CD4-positive, alpha-beta T cell treated with Interleukin-15 for 1 hour (primary cell): ENCODE measurements at regions not wholly inside any gene's neighbourhood (a gene's known extent, or its start where the extent isn't known, plus 50 kb on each side); places are given as distances from the start of the nearest gene placed in this dataset.
"Not testable (repeated sequence)": the region's sequence is repeated elsewhere in the genome, so short reads cannot be mapped to it uniquely, and the experiment has no call there.

Source experiments
- DNase-seq: peaks from one replicate; pipeline ENCODE4 v3.0.0-alpha.2; 2020

DNA sequence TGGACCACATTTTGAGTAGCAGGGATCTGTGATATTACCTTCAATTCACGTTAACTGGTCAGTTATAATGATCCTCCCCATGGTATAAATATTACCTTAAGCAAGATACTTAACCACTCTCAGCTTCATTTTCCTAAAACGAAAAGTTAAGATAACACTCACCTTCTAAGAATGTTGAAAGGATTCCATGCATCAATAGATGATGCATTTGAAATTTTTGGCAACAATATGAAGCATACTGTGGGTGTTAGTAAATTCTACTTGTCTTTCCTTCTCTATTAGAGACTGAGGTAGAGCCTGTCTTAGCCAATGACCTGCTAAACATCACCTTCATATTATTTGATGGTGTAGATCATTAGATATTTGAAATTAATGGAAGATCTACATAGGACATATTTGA, 331.7 kb upstream of the TMC3 start:
- not testable (repeated sequence) for DNase-seq

DNA sequence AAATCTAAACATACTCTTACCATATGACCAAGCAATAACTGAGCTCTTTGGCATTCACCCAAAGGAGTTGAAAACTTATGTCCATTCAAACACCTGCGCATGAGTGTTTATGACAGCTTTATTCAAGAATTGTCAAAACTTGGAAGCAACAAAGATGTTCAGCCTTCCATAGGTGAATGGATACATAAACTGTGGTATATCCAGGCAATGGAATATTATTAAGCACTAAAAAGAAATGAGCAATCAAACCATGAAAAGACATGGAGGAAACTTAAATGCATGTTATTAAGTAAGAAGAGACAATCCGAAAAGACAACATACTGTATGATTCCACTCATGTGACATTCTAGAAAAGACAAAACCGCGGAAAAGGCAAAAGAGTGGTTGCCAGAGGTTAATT, 312.0 kb upstream of the TMC3 start:
- no peak for DNase-seq

DNA sequence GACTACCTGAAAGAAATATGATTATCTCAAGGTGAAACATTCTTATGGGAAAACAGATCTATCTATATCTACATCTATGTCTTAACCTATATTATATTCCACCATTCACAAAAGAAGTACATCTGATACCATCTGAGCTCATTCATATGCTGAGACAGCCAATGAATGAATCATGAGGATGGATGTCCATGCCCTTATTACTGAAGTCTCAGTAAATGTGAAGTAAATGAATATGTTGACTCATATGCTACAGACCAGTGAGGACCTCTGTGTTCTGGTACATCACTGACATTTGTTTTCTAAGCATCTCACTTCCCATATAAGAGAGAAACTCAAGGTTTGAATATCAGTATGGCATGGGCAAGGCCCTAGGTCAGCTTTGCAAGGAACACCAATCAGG, 311.2 kb upstream of the TMC3 start:
- no peak for DNase-seq

DNA sequence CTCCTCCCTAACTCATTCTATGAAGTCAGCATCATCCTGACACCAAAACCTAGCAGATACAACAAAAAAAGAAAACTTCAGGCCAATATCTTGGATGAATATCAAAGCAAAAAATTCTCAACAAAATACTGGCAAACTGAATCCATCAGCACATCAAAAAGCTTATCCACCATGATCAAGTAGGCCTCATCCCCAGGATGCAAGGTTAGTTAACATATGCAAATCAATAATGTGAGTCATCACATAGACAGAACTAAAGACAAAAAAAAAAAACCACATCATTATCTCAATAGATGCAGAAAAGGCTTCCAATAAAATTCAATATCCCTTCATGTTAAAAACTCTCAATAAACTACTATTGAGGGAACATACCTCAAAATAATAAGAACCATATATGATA, 306.8 kb upstream of the TMC3 start:
- DNase-seq: no peak

DNA sequence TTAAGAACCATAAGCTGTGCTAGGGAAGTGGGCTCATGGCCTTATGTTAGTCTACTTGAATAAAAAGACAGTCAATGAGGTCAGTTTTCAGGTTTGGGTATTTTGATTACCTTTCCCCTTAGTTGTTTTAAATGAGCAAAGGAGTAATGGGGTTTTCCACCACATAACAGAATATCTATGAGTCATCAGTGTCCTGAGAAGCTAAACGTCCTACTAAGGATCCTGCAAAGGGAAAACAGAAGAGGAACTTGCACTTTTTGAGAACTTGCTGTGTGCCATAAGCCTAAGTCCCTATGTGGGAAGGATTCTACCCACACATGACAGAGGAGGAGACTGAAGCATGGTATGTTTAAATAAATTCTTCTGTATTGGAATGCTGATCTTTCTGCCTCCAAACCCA, 292.8 kb upstream of the TMC3 start:
- no peak for DNase-seq

DNA sequence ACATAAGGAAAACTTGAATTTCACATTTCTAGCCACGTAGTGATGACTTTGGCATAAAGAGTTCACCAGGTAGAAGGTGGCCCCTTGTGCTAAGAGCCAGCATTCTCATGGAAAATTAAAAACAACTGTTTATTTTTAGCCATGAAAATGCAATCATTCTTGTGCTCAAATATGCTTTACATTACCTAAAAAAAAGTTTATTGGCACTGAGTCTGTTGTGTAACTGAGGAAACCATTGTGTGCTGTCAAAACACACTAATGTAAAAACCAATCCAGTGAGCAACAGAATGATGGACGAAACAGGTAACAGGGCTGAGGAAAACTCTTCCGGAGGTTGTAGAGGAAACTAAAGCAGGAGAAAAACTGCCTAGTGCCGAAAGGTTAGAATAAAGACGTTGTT, 287.0 kb upstream of the TMC3 start:
- DNase-seq: no peak

DNA sequence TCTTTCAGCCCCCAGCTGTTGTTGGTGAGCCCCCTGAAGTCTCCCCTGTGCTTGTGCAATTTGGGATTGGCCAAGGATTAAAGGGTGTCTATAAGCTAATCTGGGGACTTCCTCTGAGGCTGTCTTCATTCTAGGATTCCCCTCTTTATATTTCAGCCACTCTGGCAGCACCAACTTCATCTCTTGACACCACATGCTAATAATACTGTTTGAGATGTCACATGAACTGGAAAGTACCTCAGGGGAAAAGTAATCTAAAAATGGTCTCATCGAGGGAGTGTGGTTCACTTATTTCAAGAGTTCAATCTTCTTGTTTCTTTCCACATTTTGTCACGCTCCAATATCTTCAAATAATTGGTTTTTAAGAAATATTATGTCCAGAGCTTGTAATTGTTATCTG, 279.2 kb upstream of the TMC3 start:
- DNase-seq: no peak

DNA sequence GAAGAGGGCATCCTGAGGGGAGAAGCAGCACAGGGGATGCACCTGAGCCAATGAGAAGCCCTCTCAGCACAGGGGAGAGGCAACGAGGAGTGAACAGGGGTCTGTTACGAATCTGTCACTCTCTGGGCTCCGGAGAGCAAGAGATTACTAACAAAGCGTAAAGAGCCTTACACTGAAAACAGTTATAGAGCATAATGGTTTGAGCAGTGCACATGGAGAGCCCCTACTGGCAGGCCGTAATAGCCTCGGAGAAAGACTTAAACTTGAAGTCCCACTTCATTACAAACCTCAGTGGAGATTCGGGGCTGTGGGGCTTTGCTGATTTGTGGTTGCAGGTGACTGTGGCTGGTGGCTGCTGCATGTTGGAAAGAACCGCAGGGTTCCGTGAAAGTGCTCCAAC, 271.5 kb upstream of the TMC3 start:
- DNase-seq: no peak

DNA sequence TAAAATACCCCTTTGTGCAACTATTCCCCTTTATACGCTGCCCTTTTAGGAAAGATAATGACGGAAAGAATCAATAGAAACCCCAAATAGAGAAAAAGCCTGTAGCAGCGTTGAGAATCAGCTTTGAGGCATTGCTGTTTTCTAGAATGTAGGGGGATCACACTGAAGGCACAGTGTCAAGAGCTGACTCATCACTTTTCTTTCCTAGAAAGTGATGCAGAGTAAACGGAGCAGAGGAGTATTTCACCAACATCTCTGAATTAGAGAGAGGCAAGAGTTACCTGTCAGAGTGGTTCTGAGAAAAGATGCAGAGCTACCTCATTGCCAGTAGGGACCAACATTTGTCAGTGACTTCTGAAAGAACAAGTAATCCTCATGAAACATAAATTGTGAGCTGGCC, 269.8 kb upstream of the TMC3 start:
- DNase-seq: no peak

DNA sequence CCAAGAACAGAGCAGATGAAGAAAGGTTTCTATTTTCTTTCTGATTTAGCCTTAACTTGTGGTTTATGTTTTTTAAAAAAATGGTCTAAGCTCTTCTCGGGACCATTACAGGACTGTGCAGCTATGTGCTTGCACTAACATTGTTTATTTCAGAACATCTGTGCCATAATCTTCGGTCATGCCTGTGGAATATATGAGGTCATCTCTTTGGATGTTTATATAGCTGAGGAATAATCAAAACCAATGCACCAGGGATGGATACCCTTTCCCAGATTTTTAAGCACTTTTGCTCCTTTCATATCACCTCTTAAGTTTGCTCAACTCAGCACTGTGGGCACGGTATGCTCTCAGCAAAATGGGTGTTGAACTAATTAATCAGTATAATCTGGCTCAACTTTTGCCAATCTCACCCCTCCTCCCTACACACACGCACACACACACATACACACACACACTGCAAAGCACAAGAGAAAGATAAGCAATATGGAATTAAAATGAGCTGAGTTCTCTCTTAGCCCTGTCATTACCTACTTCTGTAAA, 268.5 kb upstream of the TMC3 start:
- no peak for DNase-seq

DNA sequence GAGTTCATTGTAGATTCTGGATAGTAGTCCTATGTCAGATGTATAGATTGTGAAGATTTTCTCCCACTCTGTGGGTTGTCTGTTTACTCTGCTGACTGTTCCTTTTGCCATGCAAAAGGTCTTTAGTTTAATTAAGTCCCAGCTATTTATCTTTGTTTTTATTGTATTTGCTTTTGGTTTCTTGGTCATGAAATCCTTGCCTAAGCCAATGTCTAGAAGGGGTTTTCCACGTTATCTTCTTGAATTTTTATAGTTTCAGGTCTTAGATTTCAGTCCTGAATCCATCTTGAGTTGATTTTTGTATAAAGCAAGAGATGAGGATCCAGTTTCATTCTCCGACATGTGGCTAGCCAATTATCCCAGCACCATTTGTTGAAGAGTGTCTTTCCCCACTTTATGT, 262.1 kb upstream of the TMC3 start:
- DNase-seq: not testable (repeated sequence)

DNA sequence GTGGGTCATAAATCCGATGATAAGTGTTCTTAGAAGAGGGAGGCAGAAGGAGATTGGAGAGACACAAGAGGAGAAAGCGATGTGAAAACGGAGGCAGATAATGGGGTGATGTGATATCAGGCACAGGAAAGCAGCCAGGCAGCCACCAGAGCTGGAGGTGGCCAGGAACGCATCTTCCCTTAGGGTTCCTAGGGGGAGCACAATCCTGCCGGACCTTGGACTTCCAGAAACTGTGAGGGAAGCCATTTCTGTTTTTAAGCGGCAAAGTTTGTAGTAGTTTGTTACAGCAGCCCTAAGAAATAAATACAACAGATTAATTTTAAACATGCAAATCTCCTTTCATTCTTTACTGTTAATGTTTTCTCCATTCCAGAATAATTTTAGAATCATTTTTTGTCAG, 259.9 kb upstream of the TMC3 start:
- no peak for DNase-seq

DNA sequence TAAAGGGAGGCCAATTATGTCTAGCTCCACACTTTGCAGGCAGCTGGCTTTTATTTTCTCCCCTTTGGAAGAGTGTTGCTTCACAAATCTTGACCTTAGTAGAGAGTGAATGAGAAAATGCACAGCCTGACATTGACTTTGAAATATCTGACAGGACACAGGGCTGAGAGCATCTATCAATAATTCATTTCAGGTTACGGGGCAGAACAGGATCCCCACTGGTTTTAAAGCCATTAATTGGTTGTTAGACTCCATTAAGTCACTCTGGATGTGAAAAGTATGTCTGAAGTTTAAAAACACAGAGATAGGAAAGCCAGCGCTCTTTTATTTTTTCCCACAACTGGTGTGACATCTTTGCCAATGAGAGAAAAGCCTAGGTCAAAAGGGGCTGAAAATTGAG, 251.9 kb upstream of the TMC3 start:
- no peak for DNase-seq

DNA sequence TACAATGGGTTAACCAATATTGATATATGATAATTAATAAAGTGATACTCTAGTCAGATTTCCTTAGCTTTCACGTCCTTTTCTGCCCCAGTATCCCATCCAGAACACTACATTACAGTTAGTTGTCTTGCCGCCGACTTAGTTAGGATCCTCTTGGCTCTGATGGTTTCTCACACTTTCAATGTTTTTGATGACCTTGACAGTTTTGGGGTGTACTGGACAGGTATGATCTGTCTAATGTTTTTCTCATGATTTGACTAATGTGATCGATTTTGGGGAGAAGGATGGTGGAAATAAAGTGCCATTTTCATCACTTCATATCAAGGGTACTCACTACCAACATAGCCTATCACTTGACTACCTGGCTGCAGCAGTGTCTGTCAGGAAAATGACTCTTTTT, 245.0 kb upstream of the TMC3 start:
- no peak for DNase-seq

DNA sequence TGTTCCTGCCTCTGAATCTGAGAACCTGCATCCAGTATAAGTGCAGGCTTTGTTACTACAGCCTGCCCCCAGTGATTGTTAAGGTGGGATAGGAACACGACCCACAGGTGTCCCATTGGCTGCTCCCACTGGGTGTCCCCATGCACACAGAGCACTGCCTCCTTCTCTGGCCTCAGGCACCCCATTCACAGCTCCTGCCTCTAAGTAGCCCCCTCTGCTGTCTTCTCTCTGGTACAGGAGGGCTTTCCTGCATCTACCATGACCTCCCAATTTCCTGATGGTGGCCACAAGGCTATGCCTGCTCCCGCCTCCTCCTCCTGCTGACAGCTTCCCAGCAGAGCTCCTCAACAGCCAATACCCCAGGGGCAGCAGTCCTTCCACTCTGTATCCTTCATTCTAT, 238.6 kb upstream of the TMC3 start:
- DNase-seq: no peak

DNA sequence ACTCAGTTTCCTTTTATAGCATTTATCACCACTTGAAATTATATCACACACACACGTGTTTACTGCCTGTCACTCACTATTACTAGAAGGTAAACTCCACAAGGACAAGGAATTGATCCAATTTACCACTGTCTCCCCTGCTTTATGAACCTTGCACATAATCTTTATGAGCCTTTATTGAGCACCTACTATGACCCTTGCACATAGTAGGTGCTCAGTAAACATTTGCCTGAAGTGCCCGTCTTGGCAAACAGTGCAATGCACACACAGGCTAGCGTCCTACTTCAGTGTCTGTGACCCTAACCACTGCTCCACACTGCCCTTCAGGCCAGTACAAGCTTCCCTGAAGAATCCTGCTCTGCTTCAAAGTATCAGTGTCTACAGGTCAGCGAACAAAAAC, 237.7 kb upstream of the TMC3 start:
- DNase-seq: no peak

DNA sequence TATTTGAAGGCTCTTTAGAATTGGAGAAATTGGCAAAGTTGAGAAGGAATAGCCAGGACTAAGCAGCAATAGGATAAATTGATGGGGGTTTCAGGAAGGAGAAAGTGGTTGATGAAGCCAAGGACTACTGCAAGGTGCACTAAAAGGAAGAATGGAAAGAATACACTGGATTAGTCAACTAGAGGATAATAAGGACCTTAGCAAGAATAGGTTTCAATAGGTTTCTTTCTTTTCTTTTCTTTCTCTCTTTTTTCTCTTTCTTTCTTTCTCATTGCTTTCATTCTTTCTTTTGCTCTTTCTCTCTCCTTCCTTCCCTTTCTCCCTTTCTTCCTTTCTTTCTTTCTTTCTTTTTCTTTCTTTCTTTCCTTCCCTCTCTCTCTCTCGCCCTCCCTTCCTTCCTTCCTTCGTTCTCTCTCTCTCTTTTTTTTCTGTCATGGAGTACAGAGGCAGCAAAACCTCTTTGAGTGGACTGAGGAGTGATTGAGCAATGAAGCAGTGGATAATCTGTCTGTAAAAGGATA, 234.4 kb upstream of the TMC3 start:
- no peak for DNase-seq

DNA sequence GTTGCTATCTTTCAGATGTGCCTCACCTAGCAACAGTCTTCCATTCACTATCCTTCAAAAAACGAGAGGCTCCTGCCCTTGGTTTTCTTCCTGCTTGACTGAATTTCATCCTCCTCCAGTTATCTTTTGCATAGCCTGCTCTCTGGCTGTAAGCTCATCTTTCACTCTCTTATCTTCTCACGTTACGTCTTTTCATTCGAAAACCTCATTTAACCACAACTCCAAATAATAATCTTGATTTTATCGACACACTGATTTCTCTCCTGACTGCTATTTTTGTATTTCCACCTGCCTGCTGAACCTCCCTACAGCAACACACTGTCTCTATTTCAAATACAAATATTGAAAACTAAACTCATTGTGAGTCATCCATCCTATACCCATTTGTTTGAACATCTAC, 230.7 kb upstream of the TMC3 start:
- DNase-seq: no peak

DNA sequence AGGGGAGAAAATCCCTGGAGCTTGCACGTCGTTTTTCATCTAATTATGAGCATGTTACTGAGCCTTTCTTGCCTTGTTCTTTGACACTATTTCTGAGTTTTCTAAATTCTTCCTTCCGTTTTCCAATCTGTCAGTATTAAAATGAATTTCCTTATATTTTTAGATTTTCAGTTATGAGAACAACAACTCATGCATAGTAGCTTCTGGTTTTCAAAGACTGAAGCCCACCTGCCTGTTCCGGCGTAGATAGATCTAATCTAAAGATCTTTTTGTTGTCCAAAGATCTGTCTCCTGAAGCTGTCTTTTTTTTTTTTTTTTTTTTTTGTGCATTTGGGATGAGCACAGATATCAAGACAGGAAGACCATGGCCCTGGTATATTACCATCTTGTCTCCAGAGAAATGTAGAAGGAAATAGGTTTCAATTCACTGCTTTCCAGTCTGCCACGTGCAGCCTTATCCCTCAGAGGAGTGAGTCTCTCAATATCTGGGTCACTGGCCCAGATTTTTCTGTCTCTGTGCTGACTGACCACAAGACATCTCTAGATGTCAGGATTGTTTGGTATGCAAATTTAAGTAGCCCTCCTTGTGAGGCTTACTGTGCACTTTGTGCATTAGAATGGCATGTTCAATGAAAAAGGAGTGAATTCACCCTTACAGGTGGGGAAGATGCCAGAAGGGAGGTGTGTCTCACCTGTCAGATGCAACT, 222.3 kb upstream of the TMC3 start:
- DNase-seq: no peak

DNA sequence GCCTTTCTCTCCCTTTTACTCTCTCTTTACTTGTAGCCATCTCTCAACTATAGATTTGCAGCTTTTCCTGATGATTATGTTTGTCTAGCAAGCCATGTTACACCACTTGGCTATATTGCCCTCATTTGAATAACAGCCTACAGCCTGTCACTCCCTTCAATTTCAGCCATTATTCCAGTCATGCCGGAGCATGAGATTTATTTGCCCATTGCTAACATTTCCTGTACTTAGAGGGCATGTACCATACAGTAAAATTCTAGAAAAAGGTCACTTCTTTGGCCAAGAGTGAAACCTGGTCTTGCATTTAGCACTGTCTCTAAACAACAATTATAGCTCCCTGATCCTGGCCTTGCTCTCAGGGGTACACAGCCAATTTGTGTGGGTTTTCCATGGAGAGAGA, 221.7 kb upstream of the TMC3 start:
- no peak for DNase-seq

DNA sequence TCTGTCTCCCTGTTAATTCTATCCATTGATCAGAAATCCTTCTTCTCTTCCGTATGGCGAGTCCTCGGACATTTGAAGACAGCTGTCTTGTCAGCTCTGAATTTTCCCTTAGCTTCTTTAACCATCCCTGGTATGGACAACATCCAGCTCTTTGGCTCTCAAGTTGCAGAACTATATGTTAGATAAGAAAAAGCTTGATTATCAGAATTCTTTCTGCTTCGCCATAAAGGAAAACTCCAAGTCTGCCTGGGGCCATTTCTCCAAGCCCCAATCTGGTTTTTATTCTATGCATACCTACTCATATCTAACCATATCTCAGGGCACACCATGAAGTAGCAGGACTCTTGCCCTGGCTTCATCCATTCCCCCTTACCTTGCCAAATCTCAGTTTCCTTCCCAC, 215.7 kb upstream of the TMC3 start:
- no peak for DNase-seq

DNA sequence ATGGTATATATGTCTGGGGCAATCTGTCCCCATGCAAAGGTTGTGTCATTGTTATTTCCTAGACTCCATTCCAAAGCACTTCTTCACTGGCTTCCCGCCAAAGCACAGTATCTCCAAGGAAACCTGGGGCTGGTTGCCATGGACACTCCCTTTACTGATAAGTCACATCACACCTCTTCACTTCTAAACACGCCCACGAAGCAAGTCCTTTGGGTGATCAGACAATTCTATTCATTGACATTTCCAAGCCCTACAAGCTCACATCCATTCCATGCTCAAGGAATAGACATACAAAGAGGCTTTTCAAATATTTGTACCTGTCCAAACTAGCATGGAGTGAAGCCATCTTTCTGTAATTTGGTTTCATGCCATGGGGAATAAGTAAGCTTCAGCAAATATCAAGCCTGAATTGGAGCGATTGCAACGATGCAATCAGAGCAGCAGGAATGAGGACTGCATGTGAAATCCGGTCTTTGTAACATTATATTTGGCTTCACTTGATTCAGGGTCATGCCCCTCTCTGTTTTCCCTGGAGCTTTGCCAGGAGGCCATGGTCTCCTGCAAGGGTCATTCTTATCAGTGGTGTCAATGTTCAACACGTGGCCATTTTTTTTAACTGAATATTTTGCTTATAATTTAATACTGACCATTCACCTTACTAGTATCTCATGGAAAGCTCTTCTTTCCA, 201.6 kb upstream of the TMC3 start:
- no peak for DNase-seq

DNA sequence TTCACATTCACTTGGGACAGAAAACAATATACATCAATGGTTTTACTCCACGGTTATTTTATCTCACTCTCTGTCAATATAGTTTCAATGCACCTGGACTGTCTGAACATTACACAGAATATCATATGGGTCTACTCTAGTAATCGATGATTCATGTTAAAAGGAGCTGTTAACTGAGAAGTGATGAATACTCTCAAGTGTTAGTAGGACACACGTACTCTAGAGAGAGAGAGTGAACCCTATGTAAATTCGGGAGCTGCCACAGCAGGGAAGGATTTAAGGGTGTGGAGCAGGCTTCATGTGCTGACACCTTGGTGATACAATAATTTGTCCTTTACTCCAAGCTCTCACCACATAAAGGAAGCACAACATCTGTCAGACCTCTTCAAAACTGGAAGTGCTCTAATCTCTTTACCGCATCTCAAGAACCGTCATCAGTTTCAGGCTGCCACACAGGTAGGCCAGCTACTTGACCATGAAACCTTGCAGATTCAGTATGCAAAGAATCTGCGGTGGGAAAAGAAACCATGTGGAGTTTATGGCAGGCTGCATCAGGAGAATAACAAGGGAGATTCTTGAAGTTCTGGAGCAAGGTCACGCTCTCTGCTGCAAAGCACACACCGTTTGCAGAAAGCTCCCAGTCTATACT, 199.2 kb upstream of the TMC3 start:
- DNase-seq: no peak

DNA sequence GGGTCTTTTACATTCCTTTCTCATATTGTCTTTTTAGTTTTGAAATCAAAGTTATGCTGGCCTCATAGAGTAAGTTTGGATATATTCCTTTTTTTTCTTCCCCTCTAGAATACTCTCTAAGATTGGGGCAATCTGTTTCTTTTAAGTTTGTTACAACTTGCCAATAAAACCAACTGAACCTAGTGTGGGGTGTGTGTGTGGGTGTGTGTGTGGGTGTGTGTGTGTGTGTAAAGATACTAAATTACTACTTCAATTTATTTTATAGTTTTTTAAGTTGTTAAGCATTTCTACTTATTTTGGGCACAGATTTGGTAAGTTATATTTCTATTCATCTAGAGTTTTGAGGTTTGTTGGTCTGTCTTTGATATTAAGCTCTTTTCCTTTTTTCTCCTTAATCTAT, 198.2 kb upstream of the TMC3 start:
- no peak for DNase-seq
